ENCODE measurements at regions not wholly inside any gene's neighbourhood (a gene's known extent, or its start where the extent isn't known, plus 50 kb on each side); places are given as distances from the start of the nearest gene placed in this dataset.
"Not testable (repeated sequence)": the region's sequence is repeated elsewhere in the genome, so short reads cannot be mapped to it uniquely, and the experiment has no call there.

DNA sequence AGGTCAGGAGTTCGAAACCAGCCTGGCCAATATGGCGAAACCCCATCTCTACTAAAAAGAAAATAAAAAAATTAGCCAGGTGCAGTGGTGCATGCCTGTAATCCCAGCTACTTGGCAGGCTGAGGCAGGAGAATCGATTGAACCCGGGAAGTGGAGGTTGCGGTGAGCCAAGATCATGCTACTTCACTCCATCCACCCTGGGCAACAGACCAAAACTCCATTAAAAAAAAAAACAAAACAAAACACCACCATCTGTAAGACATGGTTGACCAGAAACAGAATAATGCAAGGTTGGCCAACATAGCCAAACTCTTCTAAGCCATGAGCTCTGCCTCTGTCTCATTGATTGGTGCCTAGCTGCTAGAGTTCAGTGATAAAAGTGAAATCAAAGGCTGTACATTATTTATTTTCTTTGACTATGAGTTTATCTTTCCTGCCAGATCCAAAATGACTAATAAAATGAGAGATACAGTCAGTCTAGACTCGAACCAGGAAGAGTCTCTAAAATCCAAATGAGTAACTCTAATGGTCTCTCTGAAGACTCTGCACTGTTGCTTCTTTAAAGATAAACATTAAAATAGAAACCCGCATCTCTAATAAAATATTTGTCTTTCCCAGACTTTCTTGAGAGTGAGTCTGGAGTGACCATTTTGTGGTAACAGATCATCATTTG lies 404.7 kb downstream of the DAD1 start:
- DNase-seq = no peak

DNA sequence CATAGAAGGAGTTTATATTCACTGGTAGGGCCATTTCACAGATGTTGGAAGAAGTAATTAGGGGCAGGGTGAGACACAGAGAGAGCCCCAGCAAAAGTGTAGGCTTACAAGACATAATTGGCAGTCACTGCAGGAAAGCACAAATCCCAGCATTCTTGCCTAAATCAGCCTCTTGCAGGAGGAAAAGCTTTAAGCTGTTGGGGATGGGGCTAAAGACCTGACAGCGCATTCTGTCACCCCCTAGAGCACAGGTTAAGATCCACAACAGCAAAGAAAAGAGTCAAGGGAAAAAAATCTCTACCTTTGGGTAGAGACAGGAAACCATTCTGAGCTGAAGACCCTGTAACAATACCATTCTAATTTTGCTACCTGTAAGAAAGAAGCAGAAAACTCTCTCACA lies 409.0 kb downstream of the DAD1 start:
- no peak for DNase-seq

DNA sequence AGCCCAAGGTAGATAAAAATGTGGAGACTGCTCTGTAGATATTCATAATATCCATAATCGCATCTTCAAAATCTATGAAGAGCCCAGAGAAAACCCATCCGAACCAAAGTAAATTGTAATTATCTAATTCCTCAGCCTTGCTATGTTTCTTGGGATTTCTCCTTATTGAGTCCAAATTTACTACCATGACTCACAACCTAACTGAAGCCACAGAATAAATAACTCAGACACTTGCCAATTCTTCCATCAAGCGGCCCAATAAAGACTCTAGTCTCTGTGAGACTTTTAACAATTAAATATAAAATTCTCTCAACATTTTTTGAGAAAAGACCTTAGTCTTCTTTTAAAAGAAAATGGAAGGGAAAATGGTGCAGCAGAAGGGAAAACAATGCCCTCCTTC lies 409.8 kb downstream of the DAD1 start:
- DNase-seq = no peak

DNA sequence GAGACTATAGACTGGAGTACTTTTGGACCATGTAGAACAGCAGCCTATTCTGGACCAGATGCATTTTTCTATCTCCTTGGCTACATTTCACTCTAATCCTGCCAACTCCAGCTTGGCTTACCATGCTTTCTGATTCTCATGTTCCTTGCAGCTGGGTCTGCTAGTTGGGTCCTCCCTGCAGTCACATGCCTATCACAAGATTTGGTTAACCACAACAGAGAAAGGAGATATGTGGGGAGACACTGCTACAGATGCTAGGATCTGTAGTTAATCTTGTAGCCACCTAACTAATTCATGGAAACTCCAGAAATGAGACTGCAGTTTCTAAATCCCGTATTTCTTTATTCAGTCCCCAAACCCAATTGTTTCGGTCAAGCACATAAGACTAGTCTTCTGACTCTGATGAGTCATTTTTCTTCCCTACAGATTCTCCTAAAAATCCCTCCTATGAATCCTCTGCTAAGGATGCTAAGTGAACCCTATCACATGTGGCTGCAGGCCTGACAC lies 410.6 kb downstream of the DAD1 start:
- DNase-seq = no peak

DNA sequence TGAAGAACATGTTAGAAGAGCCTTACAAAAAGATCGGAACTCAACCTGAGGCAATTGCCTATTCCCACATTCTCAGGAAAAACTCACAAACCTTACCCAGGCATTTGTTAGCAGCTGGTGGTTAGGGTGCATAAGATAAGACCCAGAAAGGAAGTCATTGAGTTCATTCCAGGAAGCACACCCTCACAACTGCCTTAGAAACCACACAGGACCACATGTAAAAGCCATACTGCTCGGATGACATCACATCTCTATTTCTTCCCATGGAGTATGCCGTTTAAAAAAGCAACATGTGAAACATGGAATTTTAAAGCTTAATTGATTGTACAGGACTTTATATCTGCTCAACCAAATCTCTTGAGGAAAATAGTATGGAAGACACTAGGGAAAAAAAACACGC lies 411.2 kb downstream of the DAD1 start:
- DNase-seq = no peak

DNA sequence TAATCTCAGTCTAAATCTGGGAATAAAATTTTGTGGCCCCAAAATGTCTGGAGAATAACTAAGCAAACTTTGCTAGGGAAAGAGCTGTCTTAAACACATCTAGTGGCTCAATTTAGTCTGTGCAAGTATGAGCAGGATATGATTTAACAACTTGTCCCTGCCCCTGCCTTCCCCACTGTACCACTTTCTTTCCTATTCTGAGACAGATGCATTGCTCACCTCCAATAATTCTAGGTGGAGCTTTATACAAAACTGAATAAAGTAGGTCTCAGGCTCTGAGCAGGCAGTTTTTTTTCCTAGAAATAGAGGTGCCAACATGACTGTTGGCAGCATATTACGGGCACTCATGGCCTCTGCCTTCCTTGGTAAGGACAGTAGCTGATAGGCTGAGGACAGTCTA lies 412.1 kb downstream of the DAD1 start:
- no peak for DNase-seq

DNA sequence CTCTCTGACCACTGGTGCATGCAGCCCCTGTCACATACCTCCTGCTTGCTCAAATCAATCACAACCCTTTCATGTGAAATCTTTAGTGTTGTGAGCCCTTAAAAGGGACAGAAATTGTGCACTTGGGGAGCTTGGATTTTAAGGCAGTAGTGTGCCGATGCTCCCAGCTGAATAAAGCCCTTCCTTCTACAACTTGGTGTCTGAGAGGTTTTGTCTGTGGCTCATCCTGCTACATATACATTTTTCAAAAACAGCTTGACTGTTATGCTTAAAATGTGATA lies 413.8 kb downstream of the DAD1 start:
- not testable (repeated sequence) for DNase-seq

DNA sequence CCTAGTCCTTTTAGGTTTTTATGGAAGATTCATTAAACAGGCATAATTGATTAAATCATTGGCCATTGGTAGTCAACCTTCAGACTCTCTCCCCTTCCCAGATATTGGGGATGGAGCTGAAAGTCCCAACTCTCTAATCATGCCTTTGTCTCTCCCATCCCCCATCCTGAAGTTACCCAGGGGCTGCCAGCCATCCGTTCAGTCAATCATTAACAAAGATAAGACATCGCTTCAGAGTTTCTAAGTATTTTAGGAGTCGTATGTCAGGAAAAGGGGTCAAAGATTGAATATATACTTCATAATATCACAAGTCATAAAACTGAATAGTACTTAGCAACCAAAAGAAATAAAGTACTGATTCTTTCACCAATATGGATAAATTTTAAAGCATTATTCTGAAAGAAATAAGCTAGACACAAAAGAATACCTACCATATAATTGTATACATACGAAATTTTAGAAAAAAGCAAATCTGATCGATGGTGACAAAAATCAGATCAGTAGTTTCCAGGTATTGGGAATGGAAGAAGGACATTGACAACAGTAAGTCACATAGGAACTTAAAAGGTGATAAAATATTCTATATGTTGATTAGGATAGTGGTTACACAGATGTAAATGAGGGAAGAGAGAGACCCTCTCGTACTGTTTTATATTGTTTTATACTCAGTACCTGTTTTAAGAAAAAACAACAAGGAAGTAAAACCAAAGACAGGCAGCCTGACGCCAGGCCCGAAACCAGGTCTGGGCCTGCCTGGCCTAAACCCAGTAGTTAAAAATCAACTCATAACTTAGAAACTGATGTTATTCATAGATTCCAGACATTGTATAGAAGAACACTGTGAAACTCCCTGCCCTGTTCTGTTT lies 414.4 kb downstream of the DAD1 start:
- no peak for DNase-seq

DNA sequence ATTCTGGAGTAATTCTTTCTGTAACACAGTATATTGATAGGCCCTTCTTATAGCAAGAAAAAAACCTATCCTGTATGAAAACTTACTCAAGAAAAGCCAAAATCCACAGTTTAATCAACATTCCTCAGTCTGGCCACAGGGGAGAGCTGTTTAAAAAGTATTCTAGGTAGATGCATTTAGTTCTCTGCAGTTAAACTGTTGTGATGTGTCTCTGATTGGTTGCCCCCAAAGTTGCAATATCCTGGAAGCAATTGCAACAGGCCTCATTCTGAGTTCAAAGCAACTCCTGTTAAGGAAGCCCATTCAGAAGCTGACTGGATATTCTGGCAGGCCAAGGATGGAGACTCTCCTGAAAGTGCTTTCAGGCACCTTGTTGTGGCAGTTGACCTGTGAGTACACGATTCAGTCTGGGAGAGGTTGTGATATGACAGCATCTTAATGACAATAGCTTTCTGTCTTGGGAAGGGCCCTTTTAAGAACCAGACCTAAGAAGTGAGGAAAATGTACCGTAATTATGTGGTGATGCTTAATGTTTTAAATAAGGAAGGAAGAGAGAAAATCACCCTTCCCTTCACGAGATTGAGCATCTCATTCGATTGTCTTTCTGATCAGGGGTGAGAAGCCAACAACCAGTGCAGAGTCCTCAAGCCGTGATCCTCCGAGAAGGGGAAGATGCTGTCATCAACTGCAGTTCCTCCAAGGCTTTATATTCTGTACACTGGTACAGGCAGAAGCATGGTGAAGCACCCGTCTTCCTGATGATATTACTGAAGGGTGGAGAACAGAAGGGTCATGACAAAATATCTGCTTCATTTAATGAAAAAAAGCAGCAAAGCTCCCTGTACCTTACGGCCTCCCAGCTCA lies 420.7 kb downstream of the DAD1 start:
- DNase-seq = no peak

DNA sequence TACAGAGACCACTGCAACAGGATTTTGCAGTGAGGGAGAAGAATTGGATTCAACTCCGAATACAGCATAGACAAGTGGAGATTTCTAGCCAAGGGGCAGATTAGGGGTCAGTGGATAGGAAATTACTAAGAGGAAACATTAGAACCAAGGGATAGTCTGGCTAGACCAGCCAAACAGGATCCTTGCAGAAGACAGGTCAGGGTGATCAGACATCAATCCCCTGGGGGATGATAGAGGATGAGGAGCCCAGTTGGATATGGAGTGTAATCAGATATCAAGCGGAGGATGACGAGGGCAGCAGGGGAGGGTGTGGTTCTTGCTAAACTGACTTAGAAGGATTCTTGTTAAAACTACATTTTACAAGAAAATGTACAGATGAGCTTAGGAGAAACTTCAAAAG lies 424.4 kb downstream of the DAD1 start:
- DNase-seq = no peak

DNA sequence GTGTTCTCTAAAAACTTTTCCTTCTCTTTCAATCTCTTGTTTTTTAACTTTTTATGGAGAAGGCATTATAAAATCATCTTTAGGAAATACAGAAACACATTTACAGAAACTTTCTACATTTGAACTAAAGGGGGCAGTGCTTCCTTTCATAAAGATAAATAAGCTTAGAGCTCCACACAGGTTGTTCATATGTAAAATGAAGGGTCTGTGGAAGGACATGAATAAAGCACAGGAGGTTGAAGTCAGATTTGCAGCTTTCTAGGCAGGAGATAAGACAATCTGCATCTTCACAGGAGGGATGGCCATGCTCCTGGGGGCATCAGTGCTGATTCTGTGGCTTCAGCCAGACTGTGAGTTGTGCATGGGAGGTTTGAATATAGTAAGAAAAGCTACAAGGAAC lies 426.0 kb downstream of the DAD1 start:
- DNase-seq = no peak

DNA sequence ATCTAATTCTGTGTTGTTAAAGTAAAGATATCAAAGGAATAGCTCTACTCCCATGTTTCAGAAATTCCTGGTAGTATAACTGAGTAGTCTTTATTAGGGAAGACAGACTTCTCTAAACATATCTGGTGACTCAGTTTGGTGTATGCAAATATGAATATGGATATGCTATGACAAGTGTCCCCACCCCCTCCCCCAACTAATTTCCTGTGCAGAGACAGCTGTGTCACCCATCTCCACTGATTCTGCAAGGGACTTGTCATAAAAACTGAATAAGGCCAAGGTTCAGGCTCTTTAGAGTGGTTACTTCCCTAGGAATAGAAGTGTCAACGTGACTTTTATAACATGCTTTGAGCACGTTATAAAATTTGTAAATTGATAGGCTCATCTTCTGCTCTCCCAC lies 429.1 kb downstream of the DAD1 start:
- DNase-seq = no peak

DNA sequence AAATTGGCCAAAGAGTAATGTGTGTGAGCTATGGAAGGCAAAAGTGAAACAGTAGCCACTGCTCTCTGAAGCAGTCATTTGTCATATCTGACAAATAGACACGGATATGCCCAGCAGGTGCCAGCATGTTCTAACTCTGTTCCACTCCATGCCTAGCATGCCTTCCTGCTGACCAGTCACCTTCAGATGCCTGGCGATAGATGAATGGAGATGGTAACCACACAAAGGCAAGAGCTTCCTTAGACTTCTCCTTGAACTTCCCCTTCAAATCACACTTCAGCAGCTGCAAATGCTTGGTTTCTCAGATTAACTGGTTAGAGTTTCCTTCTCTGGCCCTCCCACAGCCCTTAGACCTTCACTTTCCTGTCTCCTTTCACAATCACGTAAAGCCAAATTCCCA lies 429.9 kb downstream of the DAD1 start:
- DNase-seq = no peak

DNA sequence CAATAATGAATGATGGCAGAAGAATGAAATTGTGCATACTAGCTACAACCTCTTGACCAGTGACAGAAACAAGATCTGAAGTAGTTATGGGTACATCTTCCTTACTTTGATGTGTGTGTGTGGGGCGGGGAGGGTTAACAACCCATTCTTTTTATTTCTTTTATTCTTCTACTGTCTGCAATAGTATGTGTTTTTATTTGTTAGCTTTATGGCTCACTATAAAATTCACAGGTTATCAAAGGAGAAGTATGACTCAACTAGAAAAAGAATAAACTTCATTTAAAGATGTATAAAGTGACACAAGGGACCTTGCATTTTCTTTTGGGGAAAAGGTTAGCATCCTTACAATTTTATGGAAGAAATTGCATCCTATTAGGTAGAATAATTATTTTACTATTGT lies 430.5 kb downstream of the DAD1 start:
- DNase-seq = no peak

DNA sequence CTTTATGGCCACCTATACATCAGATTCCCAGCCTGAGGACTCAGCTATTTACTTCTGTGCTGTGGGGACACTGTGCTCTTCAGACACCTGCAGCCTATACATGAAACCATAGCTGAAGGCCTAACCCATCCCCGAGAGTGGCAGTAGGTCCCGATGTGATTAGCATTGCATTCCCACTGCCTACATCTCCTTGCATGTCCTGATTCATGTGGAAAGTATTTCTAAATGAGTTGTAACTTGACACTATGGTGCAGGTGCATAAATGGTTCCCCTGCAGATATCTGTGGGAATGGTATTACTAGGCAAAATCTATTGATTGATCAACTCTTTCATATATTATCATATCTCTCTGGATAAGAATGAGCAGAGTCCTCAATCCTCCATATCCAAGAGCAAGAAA lies 433.5 kb downstream of the DAD1 start:
- DNase-seq = no peak

DNA sequence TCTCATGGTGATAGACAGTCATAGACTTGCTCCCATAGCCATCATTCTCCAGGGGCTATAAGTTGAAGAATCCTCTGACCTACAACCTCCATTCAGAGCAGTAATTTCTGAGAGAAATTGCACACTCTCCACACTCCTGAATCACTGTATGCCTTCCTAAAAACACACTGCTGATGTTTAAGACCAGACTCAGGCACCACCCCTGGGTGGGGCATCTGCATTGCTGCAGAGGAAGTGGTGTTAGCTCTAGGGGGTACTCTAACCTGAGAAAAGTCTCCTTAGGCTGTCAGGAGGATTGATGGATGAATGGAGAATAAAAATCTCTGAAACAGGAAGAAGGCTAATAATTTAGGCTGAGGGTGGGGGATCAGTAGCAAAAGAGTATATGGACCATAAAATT lies 436.1 kb downstream of the DAD1 start:
- DNase-seq = no peak

DNA sequence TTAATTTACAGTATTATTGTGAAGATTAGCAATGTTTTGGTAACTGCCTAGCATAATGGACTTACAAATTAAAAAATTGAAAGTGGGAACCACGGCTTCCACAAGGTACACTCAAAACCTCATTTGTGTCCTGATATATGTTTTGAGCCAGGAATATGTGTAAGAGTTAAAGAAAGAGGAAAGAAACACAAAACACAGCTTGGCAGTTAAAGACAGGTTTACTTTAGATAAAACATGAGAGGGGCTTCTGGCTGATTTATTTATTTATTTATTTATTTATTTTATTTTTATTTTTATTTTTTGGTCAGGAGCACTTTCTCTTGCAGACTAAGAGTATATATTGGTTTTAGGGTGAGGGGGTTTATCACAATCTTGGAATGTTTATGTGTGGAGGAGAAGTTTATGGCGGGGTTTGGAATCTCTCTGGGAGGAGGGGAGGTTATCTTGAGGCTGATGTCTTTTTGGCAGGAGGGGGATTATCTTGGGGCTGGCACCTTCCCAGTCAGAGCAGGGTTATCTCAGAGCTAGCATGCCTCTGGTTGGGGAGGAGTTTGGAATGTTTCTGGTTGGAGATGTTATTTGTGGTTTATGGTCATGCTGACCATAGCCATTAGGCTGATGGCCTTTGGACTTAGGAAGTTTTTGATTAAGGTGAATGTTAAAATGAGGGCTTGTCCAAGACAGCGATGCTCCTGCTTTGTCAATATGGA lies 436.7 kb downstream of the DAD1 start:
- DNase-seq = no peak

DNA sequence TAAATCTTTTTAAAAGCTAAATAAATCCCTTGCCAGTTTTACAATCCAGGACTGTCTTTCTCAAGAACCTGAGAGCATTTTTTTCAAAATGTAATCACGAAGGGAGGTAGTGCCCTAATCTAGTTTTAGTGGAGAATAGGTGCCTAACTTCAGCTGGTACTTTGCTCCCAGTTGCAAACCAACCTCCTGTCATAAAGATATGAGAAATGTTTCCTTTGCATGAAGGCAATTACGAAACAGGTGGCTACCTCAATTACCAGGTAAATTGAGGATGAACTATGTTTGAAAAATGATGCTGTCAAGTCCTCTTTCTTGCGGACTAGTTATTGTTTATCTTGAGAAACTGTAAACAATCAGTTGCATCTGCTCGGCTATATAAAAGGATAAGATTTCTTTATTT lies 437.9 kb downstream of the DAD1 start:
- DNase-seq = no peak

DNA sequence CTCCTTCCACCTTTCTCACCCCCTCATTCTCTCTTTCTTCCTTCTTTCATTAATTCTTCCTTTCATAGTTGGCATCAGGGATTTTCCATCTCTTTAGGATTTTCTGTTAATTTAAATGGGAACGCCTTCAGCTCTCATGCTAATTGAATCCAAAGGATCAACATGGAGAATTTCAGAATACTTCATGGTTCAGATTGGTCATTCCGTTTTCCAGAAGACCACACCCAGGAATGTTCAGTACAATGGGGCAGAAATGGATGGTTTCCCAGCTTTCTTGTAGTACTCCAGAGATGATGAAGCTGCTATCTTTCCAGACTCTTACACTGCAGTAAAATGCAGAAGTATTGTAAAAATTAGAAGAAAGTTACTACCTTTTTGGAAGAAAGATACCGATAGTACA lies 440.0 kb downstream of the DAD1 start:
- no peak for DNase-seq

DNA sequence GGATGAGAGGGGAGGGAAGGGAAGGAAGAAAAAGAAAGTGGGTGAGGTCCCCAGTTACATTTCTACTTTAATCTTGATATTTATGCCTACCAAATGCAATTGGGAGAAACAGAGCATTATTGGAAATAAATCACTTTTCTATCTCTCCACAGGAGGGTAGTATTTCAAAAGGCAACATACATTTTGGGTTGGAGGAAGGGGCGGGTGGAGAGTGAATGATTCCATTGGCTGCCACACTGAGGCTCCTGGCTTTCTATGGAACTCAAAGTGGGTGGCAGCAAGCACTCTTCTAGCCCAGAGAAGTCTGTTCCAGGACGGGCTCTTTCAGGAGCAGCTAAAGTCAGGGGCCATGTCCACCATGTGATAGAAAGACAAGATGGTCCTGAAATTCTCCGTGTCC lies 441.3 kb downstream of the DAD1 start:
- DNase-seq = no peak

DNA sequence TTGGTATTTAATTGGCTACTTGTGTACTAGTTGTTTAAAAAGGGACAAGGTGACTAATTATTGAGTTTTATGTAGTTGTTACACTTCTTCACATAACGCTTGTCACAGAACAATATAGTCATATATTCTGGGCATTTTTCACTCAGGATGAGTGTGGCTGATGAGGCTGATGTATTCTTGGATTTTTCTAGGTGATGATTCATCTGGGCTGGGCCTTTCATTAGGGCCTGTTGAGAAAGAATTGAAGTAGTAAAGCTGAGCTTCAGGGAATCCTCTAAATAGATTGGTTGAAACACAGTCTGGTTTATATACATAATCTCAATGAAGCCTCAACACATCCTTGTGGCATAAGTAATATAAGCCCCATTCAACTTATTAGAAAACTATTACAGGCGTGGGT lies 445.7 kb downstream of the DAD1 start:
- DNase-seq = no peak

DNA sequence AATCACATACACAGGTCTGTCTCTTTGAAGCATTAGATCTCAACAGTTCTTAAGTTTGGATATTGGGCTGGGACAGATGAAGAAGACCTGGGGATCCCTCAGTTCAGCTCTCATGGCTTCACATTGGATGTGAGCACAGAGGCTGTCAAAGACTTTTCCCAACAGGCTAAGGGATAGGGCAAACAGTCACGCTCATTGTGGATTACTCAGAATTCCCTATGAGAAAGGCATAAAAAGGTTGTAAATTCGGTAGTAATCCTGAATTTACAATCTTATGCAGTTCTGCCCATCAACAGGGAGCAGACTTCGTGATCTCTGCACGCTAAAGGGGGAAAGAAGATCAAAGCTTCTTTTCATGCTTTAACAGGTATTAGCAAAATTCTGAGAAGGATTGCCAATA lies 448.4 kb downstream of the DAD1 start:
- DNase-seq = no peak
